Activated effector memory CD4-positive, alpha-beta T cell treated with Interleukin-2 at 50 U/mL for 16 hours (primary cell): ENCODE measurements at regions not wholly inside any gene's neighbourhood (a gene's known extent, or its start where the extent isn't known, plus 50 kb on each side); places are given as distances from the start of the nearest gene placed in this dataset.

Experiments
- DNase-seq: peaks from one replicate; pipeline ENCODE4 v3.0.0-alpha.2; 2020

DNA sequence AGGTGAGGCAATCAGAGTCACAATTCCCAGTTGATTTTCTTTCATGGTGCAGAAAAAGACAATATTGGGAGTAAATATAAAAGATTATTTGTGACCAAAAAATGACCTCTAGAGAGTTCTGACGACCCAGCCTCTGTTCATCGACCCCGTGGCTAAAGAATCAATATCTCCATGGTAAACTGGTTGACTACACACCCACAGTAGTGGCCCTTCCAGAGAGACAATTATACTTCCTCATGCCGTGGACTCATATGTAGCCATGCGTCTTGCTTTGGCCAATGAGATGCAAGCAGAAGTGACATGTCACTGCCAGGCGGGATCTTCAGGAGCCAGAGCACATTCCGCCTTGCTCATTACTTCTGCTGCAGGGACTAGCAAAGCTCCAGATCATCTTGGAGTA is 163.3 kb upstream of the RAD23B start:
- DNase-seq: no peak

DNA sequence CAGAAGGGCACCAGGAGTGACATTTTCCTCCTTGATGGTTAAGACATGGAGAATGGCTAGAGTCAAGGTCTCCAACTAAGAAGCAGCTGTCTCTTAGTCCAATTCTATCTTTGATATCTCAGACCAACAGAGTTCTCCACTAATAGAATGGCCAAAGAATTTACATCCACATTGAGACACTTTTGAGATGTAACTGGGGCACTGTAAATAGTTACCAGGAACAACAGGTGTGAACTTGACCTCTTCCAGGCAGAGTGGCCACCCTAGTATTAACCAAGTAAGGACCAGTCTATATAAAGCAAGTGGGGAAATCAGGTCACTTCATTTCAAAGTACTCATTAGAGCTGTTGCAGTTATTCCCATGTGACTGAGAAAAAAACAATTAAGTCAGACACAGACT is 159.7 kb upstream of the RAD23B start:
- no peak for DNase-seq

- no peak for DNase-seq
These were observed 155.5 kb upstream of the RAD23B start for GRCh38 chr9:107127608-107128007.

GRCh38 chr9:107131108-107131799 is 151.8 kb upstream of the RAD23B start:
- no peak for DNase-seq

DNA sequence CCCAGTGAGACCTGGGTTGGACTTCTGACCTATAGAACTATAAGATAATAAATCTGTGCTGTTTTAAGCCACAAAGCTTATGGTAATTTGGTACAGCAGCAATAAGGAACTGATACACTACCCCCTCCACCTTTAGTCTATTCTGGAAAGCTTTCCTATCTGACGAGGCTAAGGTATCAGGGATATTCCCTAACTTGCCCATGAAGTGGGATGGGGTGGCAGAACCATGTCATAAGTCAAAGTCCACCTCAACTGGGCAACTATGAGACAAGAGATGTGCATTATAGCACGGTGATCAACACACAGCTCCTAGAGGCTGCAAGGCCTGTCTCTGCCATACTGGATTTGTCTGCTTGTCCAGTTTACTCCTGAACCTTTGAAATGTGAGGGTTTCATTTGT is 146.8 kb upstream of the RAD23B start:
- no peak for DNase-seq

DNA sequence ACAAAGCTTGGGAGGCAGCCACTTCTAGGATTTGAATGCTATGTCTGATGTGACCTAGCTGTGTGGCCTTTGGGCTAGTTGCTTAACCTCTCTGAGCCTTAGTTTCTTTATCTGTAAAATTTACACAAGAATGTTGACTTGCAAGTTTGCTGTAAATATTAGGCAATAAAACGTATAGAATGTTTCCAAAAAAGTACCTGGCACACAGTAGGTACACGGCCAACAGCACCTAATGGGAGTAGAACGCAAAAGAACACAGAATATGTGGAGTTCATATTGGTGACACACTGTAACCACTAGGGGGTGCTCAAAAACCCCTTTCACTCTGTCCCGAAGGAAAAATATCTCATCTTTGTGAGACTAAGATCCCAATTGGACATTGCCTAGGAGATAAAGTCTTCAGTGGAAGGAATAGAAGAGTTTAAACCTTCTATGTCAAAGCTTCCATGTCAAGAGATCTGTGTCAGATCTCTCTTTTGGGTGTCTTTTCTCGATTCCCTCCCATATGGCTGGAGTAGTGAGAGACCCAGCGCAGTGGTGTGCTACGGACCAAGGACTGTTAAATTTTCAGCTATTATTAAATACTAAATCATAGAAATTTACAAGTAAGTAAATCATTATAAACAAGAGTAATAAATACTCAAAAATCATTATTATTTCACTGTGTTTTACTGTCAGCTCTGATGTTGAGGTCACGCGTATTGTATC is 145.4 kb upstream of the RAD23B start:
- no peak for DNase-seq

- DNase-seq: no peak
These were observed 144.7 kb upstream of the RAD23B start for GRCh38 chr9:107138261-107138992.

DNA sequence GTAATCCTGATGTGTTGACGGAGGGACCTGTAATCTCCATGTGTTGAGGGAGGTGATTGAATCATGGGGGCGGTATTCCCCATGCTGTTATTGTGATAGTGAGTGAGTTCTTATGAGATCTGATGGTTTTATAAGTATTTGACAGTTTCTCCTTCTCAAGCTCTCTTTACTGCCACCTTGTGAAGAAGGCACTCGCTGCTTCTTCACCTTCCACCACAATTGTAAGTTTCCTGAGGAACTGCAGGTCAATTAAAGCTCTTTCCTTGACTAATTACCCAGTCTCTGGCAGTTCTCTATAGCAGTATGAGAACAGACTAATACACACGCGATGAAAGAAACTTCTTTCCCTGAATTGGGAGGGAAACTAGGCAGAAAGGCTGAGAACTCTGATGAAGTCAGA is 141.1 kb upstream of the RAD23B start:
- no peak for DNase-seq

DNA sequence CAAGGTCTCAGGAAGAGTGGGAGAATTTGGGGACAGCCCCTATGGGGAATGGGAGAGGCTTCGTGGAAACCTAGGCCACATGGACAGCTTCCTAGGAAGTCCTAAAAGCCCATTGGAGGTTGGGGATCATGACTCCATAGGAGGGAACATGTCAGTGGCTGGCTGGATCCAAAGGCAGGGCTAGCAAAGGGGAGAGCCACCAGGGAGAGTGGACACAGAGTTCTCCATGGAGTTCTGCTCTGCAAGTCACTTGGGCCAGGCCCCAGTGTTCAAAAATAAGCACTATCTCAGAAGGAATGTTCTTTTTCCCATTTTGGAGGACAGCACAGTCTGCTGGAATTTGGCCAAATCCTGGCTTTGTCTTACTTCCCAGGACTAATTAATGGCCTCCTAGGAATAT is 140.6 kb upstream of the RAD23B start:
- no peak for DNase-seq

GRCh38 chr9:107142896-107143603 is 140.0 kb upstream of the RAD23B start:
- no peak for DNase-seq

DNA sequence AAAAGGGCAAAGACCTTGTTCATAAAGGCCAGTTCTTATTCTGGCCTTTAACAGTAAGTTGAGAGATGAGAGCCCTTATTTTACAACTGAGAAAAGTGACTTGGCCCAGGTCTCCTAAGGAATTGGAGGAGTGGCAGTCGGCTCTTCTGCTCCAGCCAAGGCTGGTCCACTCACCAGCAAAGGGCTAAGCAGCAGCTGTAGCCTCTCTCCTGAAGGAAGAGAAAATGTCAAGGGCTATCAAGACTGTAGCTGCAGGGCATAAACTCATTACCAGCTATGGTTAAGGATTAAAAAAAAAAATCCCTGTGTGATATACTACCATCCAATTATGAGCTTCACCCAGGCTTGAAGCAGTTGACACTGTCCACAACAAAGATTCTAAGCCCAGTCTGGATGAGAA is 138.6 kb upstream of the RAD23B start:
- DNase-seq: no peak

DNA sequence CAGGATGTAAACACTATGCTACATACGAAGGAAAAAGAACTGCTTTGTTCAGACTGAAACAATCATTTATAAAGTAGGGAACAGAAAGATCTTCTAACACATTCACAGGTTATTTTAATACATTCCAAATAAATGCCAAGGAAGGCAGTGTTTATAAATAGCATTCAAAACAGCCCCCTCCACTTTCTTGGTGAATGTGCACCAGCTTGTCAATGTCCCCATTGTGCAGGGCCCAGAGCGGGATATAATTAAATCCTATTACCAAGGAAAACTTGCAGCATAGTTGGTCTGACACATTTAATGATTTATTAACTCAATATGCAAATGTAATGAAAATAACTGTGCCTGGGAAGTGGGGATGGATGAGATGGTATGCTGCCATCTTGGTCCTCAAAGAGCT is 135.9 kb upstream of the RAD23B start:
- DNase-seq: no peak

DNA sequence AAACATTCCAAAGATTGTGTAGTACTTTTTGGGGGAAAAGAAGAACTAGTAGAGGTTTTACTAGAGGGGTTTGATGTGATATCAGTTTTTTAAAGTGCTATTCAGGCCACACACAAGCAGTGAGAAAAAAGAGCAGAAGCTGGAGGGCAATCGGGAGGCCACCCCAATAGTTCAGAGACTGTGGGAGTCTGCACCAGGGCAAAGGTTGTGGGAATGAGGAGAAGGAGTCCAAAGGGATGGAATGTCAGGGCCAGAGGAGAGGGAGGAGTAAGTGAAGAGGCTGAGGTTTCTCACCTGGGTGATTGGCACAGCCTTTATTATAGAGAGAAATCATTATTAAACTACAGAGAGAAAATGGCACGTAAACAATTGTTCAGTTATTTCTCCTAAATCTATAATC is 134.9 kb upstream of the RAD23B start:
- no peak for DNase-seq

GRCh38 chr9:107149756-107150155 is 133.3 kb upstream of the RAD23B start:
- DNase-seq: no peak

GRCh38 chr9:107153336-107153735 is 129.7 kb upstream of the RAD23B start:
- no peak for DNase-seq

GRCh38 chr9:107154291-107154690 is 128.8 kb upstream of the RAD23B start:
- no peak for DNase-seq

- DNase-seq: no peak
These were observed 128.3 kb upstream of the RAD23B start for GRCh38 chr9:107154766-107155165.

- DNase-seq: no peak
These were observed 127.7 kb upstream of the RAD23B start for GRCh38 chr9:107155244-107155817.

- no peak for DNase-seq
These were observed 124.8 kb upstream of the RAD23B start for GRCh38 chr9:107158321-107158720.

DNA sequence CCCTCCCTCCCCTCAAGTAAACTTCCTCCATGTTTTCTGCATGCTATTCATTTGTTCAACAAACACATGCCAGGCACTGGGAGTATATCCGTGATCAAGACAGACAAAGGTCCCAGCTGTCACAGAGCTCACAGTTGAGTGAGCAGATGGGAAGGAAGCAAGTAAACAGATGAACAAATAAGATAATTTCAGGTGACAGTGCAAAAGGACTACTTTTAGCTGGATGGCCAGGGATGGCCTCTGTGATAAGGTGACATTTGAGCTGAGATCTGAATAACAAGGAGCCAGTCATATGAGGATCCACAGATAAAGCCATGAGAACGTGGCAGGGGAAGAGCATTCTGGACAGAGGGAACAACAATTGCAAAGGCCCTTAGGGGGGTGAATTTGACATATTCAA is 121.7 kb upstream of the RAD23B start:
- no peak for DNase-seq

DNA sequence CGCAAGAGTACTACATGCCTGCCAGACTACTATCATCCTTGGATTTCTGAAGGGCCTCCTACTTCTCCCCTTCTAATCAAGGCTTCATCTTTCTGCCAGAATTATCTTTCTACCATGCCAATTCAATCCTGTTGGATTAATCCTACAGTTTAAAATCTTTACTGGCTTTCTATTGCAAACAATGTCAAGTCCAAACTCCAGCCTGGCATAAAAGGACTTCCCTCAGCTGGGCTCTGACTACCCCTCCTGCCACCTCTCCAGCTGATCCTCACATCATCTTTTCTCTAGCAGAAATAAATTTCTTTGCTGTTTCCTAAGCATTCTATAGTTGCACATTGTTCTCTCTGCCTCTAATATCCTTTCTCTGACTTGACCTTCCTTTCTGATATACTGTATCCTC is 119.7 kb upstream of the RAD23B start:
- no peak for DNase-seq

DNA sequence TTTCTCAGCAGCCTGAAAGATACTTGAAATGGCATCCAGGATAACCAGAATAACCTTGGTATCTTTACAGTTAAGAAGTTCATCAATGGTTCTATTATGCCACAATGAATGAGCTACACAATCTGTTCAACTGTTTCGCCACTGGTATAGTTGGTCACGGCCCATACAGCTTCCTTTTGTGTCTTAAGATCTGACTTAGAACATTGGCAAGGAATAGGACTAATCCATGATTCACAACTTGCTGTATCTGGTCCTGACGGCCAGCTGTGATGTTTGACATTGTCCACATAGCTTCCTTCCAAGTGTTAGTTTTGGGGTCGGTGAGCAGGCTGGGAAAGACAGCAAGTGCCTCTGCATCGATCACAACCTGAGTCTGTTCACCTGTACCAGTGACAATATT is 113.3 kb upstream of the RAD23B start:
- no peak for DNase-seq

DNA sequence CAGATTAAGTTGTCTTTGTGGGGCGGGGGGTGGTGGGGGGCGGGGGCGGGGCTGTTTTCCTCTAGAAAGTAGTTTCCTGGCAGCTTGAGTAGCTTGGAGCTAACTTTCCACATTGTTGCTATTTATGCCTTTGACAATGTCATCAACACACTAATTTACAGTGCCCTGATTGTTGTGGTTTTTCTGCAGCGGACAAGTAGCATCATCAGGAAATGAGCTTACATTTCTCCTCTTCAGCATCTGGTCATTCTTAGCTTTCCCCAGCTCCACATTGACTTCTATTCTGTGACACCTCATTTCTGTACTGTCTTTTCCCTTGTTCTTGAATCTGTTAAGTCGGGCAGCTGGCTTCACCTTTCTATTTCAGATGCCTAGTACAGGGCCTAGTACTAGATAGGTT is 112.3 kb upstream of the RAD23B start:
- DNase-seq: no peak
